Lung microvascular endothelial cell (primary cell): ENCODE measurements at regions not wholly inside any gene's neighbourhood (a gene's known extent, or its start where the extent isn't known, plus 50 kb on each side); places are given as distances from the start of the nearest gene placed in this dataset.

Source experiments
- DNase-seq, 2 donors: peaks; one replicate each; pipeline versions ENCODE4 v3.0.0 to v3.0.0-alpha.2; 2010; ENCODE audit warnings: low read depth in 2 of 2

- DNase-seq = no peak
Measured at GRCh38 chr10:5310914-5311313, 53.9 kb upstream of the UCN3 start.

- DNase-seq = peak in 1 of 2 donors; percentile 38
Measured at GRCh38 chr10:5311617-5312016, 53.1 kb upstream of the UCN3 start.

- no peak for DNase-seq
Measured at GRCh38 chr10:5314840-5315239, 49.9 kb upstream of the UCN3 start.
